Body of pancreas (tissue), 4 donors: ENCODE measurements at regions not wholly inside any gene's neighbourhood (a gene's known extent, or its start where the extent isn't known, plus 50 kb on each side); places are given as distances from the start of the nearest gene placed in this dataset.

Source experiments
- POLR2A ChIP-seq, 3 donors: fragments of 450-650 bp; IDR thresholded peaks; one replicate each; pipeline ENCODE4 v1.6.1; 2016; ENCODE audit warnings: antibody characterized with exemption in 3 of 3, mild to moderate bottlenecking in 2 of 3
- TF ChIP-seq, protein P1 (sequence below), 7 experiments: fragments of 450-650 bp in 4 of 7; fragments of 200-600 bp in 3 of 7; sonication (generic) in 3 of 7; IDR thresholded peaks; one replicate each; pipeline ENCODE4 v1.5.1; 2016 to 2019; ENCODE audit warnings: antibody characterized with exemption in 7 of 7

DNA sequence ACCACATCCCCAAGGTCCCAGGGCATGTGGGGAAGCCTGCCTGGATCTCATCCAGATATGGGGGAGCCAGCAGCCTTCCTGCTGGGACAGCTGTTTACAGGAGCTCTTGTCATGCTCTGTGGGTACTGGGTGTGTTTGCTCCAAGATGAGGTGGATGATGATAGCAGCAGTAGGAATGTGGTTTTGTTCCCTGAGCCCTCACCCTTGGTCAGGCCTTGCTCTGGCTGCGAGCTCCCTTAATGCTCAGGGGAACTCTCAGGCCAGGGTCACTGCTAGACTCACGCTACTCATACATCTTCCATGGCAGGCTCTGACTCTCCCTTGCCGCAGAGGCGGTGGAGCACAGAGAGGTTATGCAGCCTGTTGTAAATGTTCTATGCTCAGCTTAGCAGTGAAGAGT is 990.3 kb downstream of the AACS start:
- TF ChIP-seq POLR2A (IDR thresholded peaks at IDR 0.05) = no peak
- TF ChIP-seq, protein P1, sequence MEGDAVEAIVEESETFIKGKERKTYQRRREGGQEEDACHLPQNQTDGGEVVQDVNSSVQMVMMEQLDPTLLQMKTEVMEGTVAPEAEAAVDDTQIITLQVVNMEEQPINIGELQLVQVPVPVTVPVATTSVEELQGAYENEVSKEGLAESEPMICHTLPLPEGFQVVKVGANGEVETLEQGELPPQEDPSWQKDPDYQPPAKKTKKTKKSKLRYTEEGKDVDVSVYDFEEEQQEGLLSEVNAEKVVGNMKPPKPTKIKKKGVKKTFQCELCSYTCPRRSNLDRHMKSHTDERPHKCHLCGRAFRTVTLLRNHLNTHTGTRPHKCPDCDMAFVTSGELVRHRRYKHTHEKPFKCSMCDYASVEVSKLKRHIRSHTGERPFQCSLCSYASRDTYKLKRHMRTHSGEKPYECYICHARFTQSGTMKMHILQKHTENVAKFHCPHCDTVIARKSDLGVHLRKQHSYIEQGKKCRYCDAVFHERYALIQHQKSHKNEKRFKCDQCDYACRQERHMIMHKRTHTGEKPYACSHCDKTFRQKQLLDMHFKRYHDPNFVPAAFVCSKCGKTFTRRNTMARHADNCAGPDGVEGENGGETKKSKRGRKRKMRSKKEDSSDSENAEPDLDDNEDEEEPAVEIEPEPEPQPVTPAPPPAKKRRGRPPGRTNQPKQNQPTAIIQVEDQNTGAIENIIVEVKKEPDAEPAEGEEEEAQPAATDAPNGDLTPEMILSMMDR (IDR thresholded peaks at IDR 0.05) = no peak
